HG02623 (cell line): ENCODE measurements at regions not wholly inside any gene's neighbourhood (a gene's known extent, or its start where the extent isn't known, plus 50 kb on each side); places are given as distances from the start of the nearest gene placed in this dataset.

Experiments
- ATAC-seq: cut with Tn5 transposase; IDR thresholded peaks from one replicate; pipeline ENCODE4 v1.9.1; 2021; ENCODE audit warnings: moderate library complexity; ENCODE audit not compliant: unreplicated experiment

DNA sequence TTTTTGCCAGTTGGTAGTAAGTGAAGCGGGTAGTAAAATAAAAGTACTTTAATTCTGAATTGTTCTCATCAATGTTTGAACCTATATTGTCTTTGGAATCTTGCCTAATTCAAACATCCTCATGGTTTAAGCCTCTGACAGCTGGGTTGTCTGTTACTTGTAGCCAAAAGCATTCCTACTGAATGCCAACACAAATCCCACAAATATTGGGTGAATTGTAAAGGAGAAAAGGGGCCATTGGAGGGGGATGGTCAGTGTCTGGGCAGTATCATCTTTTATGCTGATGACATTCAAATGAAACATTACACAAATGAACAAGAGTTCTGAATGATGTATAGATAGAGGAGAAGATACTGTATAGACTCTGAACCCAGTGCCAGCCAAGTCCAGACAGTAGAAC, 309.5 kb downstream of the OSTF1 start:
- ATAC-seq, result no peak

DNA sequence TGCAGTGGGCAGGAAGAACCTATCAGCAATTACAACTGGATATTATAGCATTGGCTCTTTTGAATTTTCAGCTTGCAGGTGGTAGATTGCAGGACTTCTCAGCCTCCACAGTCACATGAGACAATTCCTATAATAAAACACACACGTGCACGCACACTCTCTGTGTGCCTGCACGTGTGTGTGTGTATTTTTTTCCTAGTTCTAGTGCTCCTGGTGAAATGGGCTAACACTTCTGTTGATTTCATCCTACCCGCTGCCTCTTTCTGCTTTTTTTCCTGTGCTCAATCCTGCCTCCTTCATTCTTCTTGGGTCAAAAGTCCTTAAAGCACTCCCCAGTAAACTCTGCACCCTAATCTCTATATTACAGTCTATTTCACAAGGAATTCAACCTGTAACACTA, 320.1 kb downstream of the OSTF1 start:
- no peak for ATAC-seq

DNA sequence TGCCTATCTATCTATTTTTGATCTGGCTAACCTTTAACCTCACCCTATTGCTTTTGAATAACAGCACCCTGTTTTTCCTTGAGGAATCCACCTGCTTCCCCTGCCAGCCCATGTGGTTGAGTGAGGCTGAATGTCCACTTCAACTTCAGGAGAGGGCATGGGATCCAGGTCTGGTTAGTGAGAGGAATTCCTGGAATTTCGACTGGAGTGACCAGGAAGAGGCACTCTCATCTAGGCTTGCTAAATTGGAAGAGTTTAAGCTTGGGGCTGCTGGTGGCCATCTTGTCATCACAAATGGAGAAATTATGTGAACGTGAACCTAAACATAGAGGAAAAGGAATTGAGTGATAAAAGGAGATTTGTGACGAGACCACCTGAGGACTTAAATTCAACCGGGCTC, 322.1 kb downstream of the OSTF1 start:
- no peak for ATAC-seq

DNA sequence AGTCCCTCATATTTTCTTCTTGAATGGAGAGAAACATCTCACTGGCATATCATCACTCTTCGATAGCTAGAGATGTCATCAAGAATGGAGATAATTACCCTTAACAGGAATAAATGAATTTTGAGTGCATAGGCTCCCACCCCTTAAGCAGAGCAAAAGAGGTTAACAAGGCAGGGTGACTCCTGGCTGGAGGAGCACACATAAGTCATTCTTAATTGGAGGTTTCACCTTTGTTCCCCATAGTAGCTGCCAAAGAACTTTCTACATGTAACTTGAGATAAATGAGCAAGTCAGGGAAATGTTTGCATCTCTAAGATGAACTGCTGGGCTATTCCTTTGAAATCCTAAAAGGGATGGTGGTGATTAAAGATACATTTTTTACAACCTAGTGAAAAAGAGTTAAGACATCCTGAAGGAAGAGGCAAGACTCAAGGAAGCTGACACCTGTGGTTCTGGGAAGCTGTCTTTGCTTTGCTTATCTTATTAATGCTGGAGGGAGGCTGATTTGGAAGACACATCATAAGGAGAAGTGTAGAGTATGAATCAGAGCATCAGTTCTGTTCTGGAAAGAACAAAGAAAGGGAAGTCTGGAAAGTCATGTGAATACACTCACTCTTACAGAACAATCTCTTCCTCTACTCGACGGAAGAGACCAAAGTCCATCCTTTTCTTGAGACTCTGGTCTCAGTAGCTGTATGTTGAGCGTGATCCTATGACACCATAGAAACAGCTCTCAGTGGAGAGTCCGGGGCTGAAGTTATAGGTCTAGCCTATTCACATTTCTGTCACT, 326.3 kb downstream of the OSTF1 start:
- no peak for ATAC-seq

DNA sequence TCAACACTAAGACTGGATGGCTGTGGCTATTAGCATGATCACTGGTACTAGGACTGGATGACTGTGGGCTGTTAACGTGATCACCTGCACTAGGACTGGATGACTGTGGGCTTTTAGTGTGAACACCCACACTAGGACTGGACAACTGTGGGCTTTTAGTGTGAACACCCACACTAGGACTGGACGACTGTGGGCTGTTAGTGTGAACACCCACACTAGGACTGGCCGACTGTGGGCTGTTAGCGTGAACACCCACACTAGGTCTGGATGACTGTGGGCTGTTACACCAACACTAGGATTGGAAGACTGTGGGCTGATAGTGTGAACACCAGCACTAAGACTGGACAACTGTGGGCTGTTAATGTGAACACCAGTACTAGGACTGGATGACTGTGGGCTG, 329.2 kb downstream of the OSTF1 start:
- ATAC-seq, result no peak

DNA sequence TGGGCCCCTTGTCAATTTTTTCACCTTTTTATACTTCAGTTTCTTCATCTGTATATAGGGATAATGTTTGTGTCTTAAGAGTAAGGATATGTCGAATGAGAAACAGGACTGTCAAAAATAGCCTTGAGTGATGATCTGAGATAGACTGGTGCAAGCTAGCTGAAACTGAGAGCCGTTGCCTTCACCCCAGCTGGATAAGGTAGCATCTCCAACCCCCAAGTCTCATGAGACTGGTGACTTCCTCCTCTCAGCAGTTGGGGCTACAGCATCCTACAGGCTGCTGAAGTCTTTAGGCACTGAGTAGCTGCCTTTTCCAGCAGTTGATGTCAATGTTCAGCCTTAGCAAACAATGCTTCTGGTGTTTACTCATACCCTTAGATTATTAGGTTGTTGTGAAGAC, 330.2 kb downstream of the OSTF1 start:
- ATAC-seq, result no peak

DNA sequence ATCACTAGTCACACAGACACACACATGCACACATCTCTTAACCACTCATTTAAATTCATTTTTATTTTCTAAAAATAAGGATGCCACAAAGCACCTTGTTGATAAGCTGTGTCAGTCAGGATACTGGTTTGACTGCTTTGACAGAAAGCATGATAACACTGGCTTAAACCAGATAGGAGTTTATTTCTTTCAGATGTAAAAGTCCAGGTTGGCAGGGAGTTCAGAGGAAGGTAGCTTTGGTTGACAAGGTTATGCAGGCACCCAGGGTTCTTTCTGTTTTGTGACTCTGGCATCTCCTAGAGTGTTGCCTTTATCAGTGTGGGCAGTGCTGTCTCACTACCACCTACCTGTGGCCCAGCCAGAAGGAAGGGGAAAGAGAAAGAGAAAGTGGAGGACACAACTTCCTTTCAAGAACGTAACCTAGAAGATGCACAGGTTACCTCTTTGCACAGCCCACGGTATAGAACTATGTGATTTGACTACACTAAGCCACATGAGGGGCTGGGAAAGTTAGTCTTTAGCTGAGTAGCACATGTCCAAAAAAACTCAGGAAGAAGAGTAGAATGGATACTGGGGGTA, 334.7 kb downstream of the OSTF1 start:
- no peak for ATAC-seq

DNA sequence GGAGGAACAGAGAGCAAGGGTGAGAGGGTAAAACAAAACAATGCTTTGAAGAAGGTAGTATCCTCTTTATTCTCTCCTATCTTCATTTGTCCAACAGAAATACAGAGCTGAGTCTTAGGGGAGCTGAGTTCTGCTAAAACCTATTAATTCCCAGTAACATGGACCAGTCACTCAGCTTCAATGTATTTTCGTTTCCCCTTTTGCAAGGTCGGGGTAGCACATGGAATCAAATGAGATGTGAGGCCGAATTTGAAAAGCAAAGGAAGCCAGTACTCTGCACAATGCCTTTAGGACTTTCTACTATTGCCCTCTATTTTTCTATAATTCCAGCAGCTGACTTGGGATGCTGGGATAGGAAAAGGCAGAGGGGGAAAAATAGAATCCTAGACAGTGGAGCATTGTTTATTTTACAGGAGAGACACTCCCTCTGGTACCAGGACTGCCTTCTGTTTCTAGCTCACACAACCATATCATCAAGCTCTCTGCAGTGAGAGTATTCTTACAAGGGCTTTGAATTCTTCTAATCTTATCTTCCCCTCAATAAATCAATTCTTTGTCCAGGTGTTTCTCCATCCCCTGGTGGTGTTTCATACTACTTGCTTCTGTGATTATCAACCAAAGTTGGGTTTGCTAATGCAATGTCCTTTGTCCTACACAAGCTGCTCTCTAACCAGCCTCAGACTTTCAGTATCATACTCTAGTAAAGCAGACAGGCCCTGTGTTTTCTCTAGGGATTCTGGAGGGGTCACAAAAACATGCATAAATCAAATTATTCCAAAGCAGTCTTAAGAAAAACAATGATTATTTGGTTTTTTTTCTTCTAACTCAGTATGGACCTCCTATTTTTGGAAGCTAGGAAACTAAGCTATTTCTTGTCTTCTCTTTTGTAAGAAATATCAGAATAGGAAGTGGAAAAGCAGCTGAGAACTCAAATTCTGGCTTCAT, 341.5 kb downstream of the OSTF1 start:
- no peak for ATAC-seq

DNA sequence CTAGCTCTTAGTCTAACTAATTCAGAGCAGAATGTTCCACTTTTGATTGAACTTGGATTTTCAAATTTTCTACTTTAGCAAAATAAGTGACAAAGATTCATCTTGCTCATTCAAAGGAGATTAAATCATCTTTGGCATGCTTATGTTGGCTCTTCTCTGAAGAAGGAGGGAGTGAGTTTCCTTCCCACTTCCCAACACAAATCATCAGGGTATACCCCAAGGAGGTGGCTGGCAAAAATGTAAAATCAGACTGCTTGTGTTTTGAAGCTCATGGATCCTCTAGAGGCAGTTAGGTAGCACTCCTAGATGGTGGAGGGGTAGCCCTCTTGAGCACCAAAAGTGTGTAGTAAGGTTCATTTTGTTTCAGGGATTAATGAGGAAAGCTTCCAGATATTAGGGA, 343.1 kb downstream of the OSTF1 start:
- ATAC-seq, result no peak

DNA sequence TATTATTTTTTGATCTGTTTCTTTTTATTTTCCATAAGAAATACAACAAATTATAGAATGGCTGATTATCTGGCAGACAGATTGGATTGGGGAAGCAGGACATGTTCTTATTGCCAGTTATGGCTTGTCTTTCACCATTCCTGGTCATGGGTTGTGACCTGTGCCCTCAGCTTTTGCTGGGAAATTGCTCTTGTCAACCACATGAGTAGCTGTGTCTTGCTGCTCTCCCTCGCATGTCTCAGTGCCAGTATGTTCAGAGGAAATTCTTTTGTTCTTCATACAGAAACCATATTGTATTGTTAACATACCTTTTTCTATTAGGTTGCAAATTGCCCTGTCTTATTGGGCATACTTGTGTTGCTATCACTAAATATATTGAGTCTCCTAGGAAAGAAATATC, 344.1 kb downstream of the OSTF1 start:
- no peak for ATAC-seq

DNA sequence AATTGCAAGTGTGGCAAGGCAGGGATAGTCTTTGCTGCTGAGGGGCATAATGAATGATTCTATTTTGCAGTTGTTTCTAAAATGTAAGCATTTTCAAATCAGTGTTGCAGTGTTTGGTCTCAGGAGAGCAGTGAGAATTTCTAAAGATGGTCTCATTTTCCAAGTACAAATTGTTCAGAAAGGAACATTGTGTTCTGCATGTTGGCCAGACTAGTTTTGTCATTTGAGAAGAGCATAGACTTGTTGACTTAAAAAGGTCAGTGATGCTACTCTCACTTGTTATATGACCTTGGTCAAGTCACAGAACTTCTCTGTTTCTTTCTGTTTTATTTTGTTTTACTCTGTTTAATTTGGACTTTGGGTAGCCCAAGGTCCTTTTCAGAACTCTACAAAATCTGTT, 344.6 kb downstream of the OSTF1 start:
- no peak for ATAC-seq

DNA sequence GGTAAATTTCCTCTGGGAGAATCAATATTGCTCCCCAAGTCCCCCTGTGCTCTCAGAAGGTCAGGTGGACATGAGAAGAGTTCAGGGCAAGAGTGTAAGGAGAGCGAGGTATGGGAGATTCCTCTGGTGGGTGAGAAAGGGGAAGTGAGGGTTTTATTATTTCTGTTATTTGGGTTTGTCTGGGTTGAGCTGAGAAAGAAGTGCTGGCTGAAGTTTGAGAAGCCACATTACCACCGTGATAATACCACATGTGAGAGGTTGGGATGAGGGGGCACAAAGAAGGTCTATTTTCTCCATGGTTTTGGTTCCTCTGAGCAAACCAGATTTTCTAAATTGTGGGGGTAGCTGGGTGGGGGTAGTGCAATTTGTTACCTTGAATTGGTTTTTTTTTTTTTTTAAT, 350.4 kb downstream of the OSTF1 start:
- no peak for ATAC-seq

DNA sequence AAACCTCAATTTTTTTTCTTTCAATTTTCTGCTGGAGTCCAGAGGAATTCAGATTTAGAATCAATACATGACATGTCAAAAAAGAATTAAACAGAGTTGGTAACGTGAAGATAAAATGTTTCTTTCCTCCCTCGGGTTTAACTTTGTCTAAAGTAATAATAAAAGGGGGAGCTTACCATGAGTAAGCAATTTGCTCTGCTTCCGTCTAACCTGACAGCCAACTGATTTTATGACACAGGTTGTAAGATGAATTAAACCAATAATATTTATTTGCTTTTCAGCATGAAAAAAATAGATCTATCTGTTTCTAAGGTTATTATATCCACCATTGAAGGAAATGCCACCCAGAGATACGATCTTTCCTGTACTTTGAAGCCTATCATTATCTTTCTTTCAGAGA, 352.6 kb downstream of the OSTF1 start:
- ATAC-seq, result no peak

DNA sequence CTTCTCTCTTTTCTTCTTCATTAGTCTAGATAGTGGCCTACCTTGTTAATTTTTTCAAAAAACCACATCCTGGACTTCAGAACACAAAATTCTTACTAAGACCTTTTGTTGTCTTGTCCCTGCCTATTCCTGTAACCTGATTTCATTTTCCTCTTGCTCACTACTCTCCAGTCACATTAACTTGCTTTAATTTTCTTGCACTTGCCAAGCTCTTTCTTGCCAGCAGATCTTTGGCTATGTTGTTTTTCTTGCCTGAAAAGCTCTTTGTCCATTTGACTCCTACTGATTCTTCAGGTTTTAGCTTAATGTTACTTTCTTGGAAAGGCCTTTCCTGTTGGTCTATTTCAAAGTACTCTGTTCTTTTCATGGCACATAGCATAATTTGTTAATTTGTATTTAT, 356.8 kb downstream of the OSTF1 start:
- no peak for ATAC-seq

DNA sequence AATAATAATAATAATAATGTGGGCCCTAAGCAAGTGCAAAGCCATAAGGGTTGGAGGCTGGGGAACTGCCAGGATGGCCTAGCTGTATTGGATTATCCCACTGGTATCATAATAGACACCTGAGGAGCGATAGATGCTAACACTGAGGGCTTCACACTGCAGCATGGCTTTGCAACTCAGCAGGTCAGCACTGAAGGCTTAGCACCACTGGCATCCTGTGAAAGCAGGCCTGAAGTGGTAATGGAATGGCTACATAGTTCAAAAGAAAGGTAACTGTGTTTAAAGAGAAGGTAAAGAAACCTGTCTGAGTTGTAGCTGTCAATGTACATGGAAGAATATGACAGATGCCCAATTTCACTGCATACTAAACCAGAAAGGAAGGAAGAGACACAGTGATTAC, 359.0 kb downstream of the OSTF1 start:
- ATAC-seq, result no peak

DNA sequence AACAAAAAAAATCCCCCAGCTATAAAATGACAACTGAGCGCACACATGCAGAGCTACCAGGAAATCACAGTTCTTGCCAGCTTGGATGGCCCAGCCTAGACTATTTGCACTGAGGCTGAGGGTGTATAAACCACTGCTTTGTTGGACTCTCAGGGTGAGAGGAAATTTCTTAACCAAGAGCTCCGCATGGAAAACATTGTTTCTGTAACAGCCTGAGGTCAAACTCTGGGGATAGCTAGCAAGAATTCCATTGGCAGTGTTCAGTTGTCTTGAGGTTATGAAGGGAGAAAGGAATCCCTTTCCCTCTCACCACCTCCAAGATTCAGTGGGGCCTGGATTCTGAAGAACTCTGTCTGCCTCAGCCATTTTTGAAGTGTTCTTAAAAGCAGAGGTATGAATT, 360.0 kb downstream of the OSTF1 start:
- no peak for ATAC-seq

DNA sequence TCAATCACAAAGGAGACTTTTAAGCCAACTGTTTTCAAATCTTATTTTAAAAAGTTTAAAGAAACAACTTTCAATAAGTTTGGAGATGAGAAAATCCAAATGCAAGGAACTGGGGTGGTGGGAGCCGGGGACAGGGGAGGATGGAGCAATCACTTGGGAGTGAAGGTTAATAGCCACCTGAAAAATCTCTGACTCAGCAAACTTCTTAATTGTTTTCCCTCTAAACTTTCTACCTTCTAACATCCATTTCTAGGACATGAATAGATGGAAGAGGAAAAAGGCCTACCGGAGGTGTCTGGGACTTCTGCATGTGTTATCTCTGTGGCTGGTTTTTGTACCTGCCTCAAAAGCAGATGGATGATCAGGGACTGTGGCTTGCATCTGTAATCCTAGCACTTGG, 360.6 kb downstream of the OSTF1 start:
- no peak for ATAC-seq

DNA sequence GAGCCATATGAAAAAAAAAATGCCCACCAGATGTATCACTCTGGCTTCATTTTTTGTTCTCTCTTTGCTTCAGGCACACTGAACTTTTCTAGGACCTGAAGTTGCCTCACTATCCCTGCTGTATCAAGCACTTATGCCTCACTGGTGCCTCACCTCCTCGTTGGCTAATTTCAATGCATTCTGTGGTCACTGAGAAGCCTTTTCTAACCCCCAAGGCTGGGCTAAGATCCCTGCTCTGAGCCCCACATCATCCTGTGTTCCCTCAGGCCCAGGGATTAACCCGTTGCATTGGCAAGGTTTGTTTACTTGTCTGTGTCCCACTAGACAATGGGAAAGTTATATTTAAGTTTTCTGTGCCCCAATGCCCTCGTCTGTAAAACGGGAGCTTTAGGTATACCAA, 362.7 kb downstream of the OSTF1 start:
- no peak for ATAC-seq

DNA sequence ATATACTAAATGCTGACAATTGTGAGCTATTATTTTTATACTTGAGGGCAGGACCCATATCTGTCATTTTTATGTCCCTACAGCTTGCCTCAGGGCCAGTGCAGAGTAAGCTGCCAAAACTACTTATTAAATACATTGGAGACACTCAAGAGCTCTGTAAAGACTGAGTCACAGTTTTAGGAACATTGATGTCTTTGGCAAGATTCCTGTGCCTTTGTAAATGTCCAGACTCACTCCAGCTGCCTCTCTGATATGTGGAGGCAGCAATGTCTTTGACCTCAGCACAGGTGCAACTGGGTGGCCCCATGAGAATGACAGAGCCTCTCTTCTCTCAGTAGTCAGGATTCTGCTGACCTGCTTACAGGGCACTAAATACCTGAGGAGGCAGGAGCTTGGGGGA, 363.2 kb downstream of the OSTF1 start:
- no peak for ATAC-seq

DNA sequence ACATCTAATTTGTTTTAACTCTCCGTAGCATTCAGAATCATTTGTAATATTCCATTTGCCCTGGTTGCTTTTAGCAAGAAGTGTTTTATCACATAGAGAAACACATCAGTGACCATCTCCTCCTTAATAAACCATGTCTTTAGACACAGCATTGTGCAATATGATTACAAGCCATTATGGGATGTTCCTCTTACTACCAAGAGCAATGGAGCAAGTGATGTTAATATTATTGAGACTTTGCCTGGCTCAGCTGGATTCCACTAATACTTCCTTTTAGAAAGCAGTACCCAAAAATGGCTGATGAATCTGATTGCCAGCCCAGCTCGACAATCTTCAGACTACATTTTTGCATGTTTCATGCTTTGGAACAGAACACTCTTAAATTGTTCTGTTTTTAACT, 364.2 kb downstream of the OSTF1 start:
- no peak for ATAC-seq

DNA sequence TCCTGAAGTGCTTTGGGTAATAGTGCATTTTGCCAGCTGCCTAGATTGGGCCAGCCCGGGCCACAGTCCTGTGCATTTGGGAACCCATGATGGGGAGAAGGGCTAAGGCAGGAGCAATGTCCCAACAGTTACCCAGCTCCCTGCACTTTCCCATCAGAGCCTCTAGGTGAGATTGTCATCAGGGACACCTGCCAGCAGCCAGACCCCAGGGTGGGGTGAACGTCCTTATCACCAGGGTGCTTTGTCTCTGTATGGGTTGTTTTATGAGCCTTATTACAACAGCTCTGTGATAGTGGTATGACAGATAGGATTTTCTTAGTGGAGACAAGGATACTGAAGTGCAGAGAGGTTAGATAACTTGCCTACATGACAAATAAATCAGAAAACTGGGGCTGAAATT, 365.7 kb downstream of the OSTF1 start:
- ATAC-seq, result no peak

DNA sequence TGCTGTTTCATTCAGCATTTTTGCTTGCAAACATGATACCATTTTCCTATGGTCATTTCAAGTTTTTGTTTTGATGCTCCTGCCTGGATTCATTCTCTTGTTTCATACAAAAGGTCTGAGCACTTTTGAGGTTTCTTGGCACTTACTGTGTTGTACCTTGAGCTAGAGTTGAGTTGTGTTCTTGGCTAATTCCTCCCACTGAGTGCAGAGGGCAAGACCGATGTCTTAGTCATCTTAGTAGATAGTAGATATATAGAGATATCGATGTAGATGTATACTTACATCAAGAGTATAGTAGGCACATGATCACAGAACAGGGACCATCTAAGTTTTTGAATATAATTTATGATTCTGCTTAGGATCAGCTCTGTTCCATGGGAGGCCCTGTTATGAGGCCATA, 366.6 kb downstream of the OSTF1 start:
- ATAC-seq, result no peak
